ENCODE measurements at regions not wholly inside any gene's neighbourhood (a gene's known extent, or its start where the extent isn't known, plus 50 kb on each side); places are given as distances from the start of the nearest gene placed in this dataset.

DNA sequence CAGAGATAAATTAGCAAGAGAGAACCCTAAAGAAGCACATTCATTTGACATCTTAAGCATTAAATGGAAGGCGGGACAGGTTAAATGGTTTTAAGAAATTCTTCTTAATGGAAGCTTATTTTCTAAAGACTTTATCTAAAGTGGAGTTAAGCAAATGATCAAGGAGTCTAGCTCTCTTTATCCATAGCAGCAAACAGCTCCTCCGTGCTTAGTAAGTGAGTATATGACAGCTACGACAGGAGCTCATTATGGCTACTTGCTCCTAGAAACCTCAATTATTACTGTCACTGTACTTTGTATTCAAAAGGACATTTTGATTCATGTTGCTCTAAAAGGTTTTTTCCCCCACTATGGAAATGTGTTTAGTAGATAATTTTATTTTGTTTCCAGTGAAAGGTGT lies 444.9 kb downstream of the TMX3 start:
- TF ChIP-seq, protein P1, sequence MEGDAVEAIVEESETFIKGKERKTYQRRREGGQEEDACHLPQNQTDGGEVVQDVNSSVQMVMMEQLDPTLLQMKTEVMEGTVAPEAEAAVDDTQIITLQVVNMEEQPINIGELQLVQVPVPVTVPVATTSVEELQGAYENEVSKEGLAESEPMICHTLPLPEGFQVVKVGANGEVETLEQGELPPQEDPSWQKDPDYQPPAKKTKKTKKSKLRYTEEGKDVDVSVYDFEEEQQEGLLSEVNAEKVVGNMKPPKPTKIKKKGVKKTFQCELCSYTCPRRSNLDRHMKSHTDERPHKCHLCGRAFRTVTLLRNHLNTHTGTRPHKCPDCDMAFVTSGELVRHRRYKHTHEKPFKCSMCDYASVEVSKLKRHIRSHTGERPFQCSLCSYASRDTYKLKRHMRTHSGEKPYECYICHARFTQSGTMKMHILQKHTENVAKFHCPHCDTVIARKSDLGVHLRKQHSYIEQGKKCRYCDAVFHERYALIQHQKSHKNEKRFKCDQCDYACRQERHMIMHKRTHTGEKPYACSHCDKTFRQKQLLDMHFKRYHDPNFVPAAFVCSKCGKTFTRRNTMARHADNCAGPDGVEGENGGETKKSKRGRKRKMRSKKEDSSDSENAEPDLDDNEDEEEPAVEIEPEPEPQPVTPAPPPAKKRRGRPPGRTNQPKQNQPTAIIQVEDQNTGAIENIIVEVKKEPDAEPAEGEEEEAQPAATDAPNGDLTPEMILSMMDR (conservative IDR thresholded peaks at IDR 0.05): no peak
- TF ChIP-seq ZFX (IDR thresholded peaks at IDR 0.05): no peak

All from C4-2B (cell line).